Spleen (tissue), 7 donors: ENCODE measurements at regions not wholly inside any gene's neighbourhood (a gene's known extent, or its start where the extent isn't known, plus 50 kb on each side); places are given as distances from the start of the nearest gene placed in this dataset.

Experiments used
- POLR2A ChIP-seq, 3 donors: fragments of 450-650 bp; IDR thresholded peaks; one replicate each; pipeline ENCODE4 v1.5.1; 2017; ENCODE audit warnings: antibody characterized with exemption in 3 of 3, mild to moderate bottlenecking in 1 of 3
- POLR2AphosphoS5 ChIP-seq, 3 donors: sonication (generic); formaldehyde crosslinking; IDR thresholded peaks; one replicate each; pipeline ENCODE4 v1.5.1; 2017; ENCODE audit warnings: antibody characterized with exemption in 3 of 3
- TF ChIP-seq, protein P1 (sequence below), 11 experiments: fragments of 200-600 bp in 7 of 11; fragments of 450-650 bp in 4 of 11; sonication (generic) in 4 of 11; IDR thresholded peaks in 8 of 11; conservative IDR thresholded peaks in 3 of 11; 1 replicate in 7 of 11; 2 replicates in 4 of 11; pipeline versions ENCODE4 v1.4.0 to v1.8.0; 2016 to 2021; ENCODE audit warnings: antibody characterized with exemption in 11 of 11, inconsistent platforms in 4 of 11, mild to moderate bottlenecking in 1 of 11
- donor health status: DM: no; HTN: no; CAD: no; lungs with moderate emphysema.
- donor health status: DM: no; HTN: no; CAD: no.
- donor health status: DM: no; HTN: no; CAD: no.

- TF ChIP-seq, protein P1, sequence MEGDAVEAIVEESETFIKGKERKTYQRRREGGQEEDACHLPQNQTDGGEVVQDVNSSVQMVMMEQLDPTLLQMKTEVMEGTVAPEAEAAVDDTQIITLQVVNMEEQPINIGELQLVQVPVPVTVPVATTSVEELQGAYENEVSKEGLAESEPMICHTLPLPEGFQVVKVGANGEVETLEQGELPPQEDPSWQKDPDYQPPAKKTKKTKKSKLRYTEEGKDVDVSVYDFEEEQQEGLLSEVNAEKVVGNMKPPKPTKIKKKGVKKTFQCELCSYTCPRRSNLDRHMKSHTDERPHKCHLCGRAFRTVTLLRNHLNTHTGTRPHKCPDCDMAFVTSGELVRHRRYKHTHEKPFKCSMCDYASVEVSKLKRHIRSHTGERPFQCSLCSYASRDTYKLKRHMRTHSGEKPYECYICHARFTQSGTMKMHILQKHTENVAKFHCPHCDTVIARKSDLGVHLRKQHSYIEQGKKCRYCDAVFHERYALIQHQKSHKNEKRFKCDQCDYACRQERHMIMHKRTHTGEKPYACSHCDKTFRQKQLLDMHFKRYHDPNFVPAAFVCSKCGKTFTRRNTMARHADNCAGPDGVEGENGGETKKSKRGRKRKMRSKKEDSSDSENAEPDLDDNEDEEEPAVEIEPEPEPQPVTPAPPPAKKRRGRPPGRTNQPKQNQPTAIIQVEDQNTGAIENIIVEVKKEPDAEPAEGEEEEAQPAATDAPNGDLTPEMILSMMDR (IDR thresholded peaks at IDR 0.05 in 8 of 11, conservative IDR thresholded peaks at IDR 0.05 in 3 of 11) = no peak
- no peak for TF ChIP-seq POLR2A (IDR thresholded peaks at IDR 0.05)
- no peak for TF ChIP-seq POLR2AphosphoS5 (IDR thresholded peaks at IDR 0.05)
Observed at GRCh38 chr6:14398953-14399352, 281.4 kb downstream of the CD83 start.
